ENCODE measurements at regions not wholly inside any gene's neighbourhood (a gene's known extent, or its start where the extent isn't known, plus 50 kb on each side); places are given as distances from the start of the nearest gene placed in this dataset.

DNA sequence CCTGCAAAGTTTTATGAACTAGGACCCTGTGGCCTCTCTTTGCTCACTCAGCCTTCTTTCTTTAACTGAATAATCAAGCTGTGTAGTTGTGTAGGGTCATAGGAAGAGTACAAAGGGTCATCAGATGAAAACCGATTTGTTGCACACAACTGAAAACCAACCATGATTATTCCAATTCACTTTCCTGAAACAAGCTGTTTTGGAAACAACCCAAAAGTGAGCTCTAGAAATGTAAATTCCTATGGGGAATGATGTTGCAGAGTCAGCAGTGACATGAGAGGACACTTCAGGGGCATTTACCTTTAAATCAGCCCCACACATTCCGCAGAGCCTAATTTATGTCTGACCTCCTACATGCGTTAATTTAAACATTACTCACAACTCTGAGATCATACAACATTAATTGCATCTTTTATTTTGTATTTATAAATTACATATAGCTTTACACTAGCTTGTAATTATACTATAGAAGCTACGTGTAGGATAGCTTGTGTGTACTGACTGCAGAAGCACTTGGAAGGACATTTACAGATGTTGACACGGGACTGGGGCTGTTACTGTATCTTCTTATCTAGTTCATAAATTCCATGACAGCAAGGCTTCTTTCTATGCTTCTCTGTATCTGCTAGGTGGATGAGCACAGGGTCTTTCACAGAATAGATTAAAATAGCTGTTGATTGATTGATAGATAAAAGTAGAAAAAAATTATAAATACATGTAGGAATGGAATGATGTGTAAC lies 139.9 kb upstream of the AKR1E2 start:
- TF ChIP-seq CTCF (IDR thresholded peaks at IDR 0.05; ENCODE audit: low read depth, low read length, missing control alignments) = no peak
- H3K4me3 ChIP-seq (ENCODE audit: low read depth, low read length) = no peak overlapping the region
- no peak for DNase-seq (ENCODE audit: low read depth)

DNA sequence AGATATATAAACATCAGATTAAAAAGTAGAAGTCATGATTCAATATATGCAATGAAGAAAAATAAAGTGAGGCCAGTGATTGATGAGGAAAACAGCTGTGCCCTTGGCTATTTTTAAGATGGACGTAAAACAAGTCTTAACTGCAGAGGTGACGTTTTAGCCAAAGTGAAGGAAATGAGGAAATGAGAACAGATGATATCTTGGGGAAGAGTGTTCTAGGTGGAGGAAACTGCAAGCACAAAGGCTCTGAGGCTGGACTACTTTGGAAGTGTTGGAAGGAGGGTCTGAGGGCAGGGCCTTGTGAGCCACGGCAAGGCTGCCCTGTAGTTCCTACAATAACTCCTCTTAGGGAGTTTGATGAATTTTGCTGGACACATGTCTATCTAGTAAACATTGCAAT lies 140.5 kb upstream of the AKR1E2 start:
- DNase-seq (ENCODE audit: low read depth) = no peak
- TF ChIP-seq CTCF (IDR thresholded peaks at IDR 0.05; ENCODE audit: low read depth, low read length, missing control alignments) = no peak
- no peak overlapping the region for H3K4me3 ChIP-seq (ENCODE audit: low read depth, low read length)

- DNase-seq (ENCODE audit: low read depth) = no peak
- no peak overlapping the region for H3K4me3 ChIP-seq (ENCODE audit: low read depth, low read length)
- TF ChIP-seq CTCF (IDR thresholded peaks at IDR 0.05; ENCODE audit: low read depth, low read length, missing control alignments) = no peak
Measured at GRCh38 chr10:4684434-4684833, 141.6 kb upstream of the AKR1E2 start.

- no peak for TF ChIP-seq CTCF (IDR thresholded peaks at IDR 0.05; ENCODE audit: low read depth, low read length, missing control alignments)
- no peak for DNase-seq (ENCODE audit: low read depth)
- H3K4me3 ChIP-seq (ENCODE audit: low read depth, low read length) = no peak overlapping the region
Measured at GRCh38 chr10:4683838-4684237, 142.2 kb upstream of the AKR1E2 start.

DNA sequence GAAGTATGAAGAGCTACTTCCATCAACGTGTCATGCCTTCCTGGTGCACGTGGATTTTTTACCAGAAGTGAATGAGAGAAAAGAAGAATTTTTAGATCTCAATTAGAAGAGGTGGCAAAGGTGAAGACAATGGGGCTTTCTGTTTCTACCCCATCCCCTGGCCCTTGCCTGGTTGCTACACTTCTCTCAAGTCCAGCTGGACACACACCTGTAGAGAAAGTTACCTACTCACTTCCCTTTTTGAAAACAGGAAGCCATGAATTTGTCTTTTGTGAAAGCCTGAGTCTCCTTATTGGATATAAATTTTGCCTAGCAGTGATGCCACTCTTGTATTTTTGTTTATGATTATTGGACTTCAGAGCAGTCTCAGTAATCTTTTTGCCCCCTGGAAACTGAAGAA lies 142.9 kb upstream of the AKR1E2 start:
- H3K4me3 ChIP-seq (ENCODE audit: low read depth, low read length) = no peak overlapping the region
- no peak for TF ChIP-seq CTCF (IDR thresholded peaks at IDR 0.05; ENCODE audit: low read depth, low read length, missing control alignments)
- DNase-seq (ENCODE audit: low read depth) = no peak

DNA sequence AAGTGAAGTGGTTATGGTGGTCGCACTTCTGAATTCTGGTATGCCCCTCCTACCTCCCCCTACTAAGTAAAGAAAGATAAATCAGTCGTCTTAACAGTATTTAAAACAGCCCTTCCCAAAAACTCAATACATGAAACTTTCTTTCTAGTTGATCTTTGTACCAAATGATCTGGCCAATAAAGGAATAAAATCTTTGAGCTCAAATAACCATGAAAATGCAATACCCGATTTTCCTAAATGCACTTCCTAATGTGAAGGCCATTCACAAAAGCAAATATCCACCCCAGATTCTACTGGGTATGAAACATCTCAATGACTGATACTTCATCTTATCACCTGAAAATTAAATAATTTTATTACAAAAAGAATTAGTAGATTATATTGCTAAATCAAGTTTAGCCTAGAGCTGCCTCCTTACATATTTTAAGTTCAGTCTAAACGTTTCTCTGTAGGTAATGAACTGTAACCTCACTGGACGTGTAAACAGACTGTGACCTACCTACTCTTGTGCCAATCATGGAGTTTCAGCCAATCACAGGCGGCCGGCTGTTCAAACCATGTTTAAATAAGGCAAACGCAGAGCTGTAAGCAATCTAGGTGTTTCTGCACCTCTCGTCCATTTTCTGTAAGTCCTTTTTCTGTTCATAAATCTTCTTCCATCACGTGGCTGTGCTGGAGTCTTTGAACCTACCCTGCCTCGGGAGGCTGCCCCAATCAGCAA lies 146.9 kb upstream of the AKR1E2 start:
- TF ChIP-seq CTCF (IDR thresholded peaks at IDR 0.05; ENCODE audit: low read depth, low read length, missing control alignments) = no peak
- no peak overlapping the region for H3K4me3 ChIP-seq (ENCODE audit: low read depth, low read length)
- no peak for DNase-seq (ENCODE audit: low read depth)

All from GM12864 (cell line).